ENCODE measurements at regions not wholly inside any gene's neighbourhood (a gene's known extent, or its start where the extent isn't known, plus 50 kb on each side); places are given as distances from the start of the nearest gene placed in this dataset.

DNA sequence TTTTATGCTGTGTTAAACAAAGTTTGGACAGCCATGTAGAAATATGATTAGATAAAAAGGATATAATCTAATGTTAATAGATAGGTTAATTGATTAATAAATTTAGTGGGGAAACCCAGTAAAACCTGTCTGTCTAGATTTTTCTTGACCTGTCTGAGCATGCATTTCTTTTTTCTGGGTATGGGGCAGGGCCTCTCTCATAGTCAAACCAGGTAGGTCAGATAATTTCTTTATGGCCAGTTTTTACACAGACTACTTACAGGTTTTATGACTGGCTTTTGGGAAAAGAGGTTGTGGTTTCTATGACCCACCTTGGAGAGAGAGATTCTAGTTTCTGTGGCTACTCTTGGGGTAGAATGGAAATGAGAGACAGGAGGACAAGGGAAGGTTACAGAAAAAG is 135.6 kb upstream of the EPHA5 start:
- TF ChIP-seq, protein P1, sequence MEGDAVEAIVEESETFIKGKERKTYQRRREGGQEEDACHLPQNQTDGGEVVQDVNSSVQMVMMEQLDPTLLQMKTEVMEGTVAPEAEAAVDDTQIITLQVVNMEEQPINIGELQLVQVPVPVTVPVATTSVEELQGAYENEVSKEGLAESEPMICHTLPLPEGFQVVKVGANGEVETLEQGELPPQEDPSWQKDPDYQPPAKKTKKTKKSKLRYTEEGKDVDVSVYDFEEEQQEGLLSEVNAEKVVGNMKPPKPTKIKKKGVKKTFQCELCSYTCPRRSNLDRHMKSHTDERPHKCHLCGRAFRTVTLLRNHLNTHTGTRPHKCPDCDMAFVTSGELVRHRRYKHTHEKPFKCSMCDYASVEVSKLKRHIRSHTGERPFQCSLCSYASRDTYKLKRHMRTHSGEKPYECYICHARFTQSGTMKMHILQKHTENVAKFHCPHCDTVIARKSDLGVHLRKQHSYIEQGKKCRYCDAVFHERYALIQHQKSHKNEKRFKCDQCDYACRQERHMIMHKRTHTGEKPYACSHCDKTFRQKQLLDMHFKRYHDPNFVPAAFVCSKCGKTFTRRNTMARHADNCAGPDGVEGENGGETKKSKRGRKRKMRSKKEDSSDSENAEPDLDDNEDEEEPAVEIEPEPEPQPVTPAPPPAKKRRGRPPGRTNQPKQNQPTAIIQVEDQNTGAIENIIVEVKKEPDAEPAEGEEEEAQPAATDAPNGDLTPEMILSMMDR (IDR thresholded peaks at IDR 0.05; ENCODE audit: low read depth, low read length, missing control alignments): no peak
- in situ Hi-C loops (cut with HindIII; ENCODE audit: low sequenced_read_pairs): no loop called here
- no peak for DNase-seq (ENCODE audit: low read depth)
- H3K4me3 ChIP-seq (ENCODE audit: low read depth, low read length): no peak overlapping the region

DNA sequence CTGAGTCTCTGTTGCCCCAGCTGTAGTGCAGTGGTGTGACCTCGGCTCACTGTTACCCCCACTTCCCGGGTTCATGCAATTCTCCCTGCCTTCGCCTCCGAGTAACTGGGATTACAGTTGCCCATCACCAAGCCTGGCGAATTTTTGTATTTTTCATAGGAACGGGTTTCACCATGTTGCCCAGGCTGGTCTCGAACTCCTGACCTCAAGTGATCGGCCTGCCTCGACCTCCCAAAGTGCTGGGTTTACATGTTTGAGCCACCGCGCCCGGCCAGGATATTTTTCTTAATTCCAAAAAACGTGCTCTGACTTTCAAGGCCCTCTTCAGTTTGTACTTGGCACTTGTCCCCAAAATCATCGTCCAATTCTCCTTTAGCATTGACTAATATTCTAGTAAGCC is 129.2 kb upstream of the EPHA5 start:
- TF ChIP-seq, protein P1 (IDR thresholded peaks at IDR 0.05; ENCODE audit: low read depth, low read length, missing control alignments): no peak
- no peak overlapping the region for H3K4me3 ChIP-seq (ENCODE audit: low read depth, low read length)
- peak; percentile 11 for DNase-seq (ENCODE audit: low read depth)
- in situ Hi-C loops (cut with HindIII; ENCODE audit: low sequenced_read_pairs): no loop called here

DNA sequence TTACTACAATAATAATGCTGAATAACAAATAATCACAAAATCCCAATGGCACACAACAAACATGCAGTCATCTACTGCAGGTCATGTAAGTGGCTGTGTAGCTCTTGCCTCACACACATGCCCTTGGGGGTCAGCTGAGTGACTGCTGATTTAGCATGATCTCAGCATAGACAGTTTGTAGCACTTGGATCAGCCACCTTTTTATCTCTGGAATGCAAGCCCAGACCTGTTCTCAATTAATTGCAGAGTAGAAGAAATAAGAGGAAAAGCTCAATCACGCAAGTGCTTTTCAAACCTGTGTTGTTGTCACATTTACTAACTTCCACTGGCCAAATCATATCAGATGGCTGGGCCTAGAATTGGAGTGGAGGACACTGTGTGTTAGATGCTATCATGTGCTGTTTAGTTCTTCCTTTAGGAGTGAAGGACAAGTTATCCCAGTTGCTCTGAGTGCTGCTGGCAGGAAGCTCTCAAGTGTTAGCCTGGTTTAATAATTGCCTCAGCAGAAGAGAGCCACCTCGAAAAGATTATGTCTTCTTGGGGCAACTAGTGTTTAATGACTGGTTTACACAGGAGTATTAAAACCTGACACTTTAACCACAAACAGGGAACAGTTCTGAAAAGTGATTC is 128.3 kb upstream of the EPHA5 start:
- in situ Hi-C loops (cut with HindIII; ENCODE audit: low sequenced_read_pairs): no loop called here
- no peak for DNase-seq (ENCODE audit: low read depth)
- H3K4me3 ChIP-seq (ENCODE audit: low read depth, low read length): no peak overlapping the region
- TF ChIP-seq, protein P1 (IDR thresholded peaks at IDR 0.05; ENCODE audit: low read depth, low read length, missing control alignments): no peak

DNA sequence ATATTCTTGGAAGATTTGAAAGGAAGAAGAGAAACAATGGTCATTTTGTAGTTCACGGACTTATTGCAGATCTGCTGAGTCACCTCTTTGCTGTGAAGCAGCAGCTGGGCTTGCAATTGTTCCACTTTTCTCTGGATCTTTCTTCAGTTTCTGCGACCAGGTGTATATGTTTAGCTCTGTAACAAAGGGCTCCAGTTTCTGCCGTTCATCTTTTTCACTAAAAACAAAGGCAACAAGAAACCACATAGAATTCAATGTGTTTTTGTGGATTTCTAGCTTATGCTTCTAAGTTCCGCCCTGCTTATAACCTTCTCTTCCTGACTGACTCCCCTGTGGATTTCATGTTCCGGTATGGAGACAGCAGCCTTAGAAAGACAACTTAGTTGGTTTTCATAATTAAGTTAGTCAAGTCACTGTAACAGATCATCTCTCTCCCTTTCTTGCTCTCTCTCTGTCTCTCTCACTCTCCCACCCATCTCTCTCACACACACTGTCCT is 121.6 kb upstream of the EPHA5 start:
- no peak overlapping the region for H3K4me3 ChIP-seq (ENCODE audit: low read depth, low read length)
- TF ChIP-seq, protein P1 (IDR thresholded peaks at IDR 0.05; ENCODE audit: low read depth, low read length, missing control alignments): no peak
- peak; percentile 5 for DNase-seq (ENCODE audit: low read depth)
- in situ Hi-C loops (cut with HindIII; ENCODE audit: low sequenced_read_pairs): no loop called here

DNA sequence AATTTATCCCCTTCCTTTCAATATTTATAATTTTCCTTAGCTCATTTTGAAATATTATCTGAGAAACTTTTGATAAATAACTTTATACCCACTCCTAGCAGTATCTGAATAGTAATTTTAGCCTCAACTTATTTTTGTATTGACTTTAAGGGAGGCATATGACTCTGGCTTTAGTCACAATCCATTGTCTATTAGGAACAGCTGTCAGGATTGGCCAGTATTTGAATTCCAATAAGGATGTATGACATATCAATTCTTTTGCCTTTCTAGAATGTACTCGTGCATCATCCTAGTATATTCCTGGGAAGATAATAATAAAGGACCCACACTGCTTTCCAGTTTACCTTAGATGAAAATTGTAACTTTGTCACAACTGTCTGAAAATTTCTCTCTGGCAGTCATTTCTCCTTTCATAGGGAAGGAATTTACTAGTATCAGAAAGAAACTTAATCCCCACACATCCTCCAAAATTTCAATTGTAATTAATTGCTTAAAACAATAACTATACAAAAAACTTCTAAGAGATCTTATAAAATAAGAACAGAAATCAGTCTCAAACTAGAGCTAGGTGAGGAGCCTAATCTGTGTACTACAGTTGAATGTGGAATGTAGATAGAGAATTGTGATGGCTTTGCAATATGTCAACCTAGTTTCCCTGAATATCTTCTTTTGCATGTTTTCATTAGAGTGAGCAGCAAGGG is 121.0 kb upstream of the EPHA5 start:
- H3K4me3 ChIP-seq (ENCODE audit: low read depth, low read length): no peak overlapping the region
- DNase-seq (ENCODE audit: low read depth): no peak
- in situ Hi-C loops (cut with HindIII; ENCODE audit: low sequenced_read_pairs): no loop called here
- TF ChIP-seq, protein P1 (IDR thresholded peaks at IDR 0.05; ENCODE audit: low read depth, low read length, missing control alignments): no peak

DNA sequence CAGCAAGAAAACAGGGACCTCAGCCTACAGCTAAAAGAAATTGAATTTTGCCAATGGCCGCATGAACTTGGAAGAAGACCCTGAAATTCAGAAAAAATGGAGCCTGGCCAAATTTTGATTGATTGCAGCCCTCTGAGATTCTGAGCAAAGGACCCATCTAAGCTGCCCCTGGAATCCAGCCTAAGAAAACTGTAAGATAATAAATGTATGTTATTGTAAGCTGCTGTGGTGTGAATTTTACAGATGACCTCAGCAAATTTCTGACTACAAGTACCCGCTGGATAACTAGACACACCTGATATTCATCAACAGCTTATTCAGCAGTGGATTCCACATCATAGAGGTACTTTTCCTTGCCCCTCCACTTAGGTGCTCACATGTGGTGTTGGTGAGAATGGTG is 119.5 kb upstream of the EPHA5 start:
- in situ Hi-C loops (cut with HindIII; ENCODE audit: low sequenced_read_pairs): no loop called here
- peak; percentile 40 for DNase-seq (ENCODE audit: low read depth)
- TF ChIP-seq, protein P1 (IDR thresholded peaks at IDR 0.05; ENCODE audit: low read depth, low read length, missing control alignments): no peak
- H3K4me3 ChIP-seq (ENCODE audit: low read depth, low read length): no peak overlapping the region

All from astrocyte of the cerebellum (primary cell).